ENCODE measurements at regions not wholly inside any gene's neighbourhood (a gene's known extent, or its start where the extent isn't known, plus 50 kb on each side); places are given as distances from the start of the nearest gene placed in this dataset.

GRCh38 chr21:28832013-28832714, 160.5 kb downstream of the LTN1 start:
- CTCF ChIA-PET, result interaction anchor here (0.6 to 2.3 kb wide), 2 partner anchors 87 to 142 kb away, joined by 3 to 6 read pairs; no protein-coding TSS in a partner anchor
- peak; percentile 91 for ATAC-seq
- intact Hi-C loops (cut with micrococcal nuclease), result loop anchor here (1.0 to 10.0 kb wide), 6 partner anchors 23 to 1987 kb away; partner anchors contain the start of genes ADAMTS1 (in 1 of the 2) and CCT8 (in 1 of the 2)

DNA sequence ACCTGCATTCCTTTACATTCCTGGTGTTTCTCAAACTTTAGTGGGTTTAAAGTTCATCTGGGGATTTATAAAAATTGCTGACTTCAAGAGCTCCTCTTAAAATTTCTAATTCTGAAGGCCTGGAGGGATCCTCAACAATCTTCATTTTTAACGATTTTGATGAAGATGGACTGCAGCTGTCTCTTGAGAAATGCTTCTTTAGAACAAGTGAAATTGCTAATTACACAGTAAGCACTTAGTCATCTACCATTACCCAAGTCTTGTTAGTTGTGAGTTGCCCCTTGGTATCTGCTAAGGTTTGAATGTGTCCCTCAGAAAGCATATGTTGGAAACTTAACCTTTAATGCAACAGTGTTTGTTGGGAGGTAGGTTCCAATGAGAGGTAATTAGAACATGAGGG, 163.7 kb downstream of the LTN1 start:
- ATAC-seq, result no peak
- Histone ChIP-seq H3K4me1 (ENCODE audit: control insufficient read depth in 2 of 2, insufficient read depth in 2 of 2, low read length in 2 of 2) (peaks cover 25 to 26% of the 10 kb centered on the region in 2 donors), H3K9me3 (ENCODE audit: control insufficient read depth in 2 of 3, low read length in 3 of 3) (no peaks in the 10 kb centered on the region), H3K36me3 (ENCODE audit: control insufficient read depth in 2 of 3, insufficient read depth in 3 of 3, low read length in 3 of 3) (no peaks in the 10 kb centered on the region), H3K4me3 (ENCODE audit: low read length) (no peak overlapping the region), H3K27ac (ENCODE audit: low read depth, low read length) (no peak overlapping the region), H3K27me3 (ENCODE audit: control insufficient read depth in 2 of 2, insufficient read depth in 2 of 2, low read length in 2 of 2) (no peaks in the 10 kb centered on the region)
- H3K4me3 Mint-ChIP-seq, result no peak overlapping the region
- H3K27ac Mint-ChIP-seq, result peak overlapping the region in 1 of 9 donors; percentile 29
- CTCF ChIA-PET, result no interaction called here
- DNase-seq, result no peak
- no peaks in the 10 kb centered on the region for H3K27me3 Mint-ChIP-seq
- peaks cover 0 to 65% (median 18%) of the 10 kb centered on the region in 5 donors for H3K36me3 Mint-ChIP-seq
- peaks cover 0 to 8% (median 0%) of the 10 kb centered on the region in 11 donors for H3K9me3 Mint-ChIP-seq
- peaks cover 27 to 72% (median 50%) of the 10 kb centered on the region in 7 donors for H3K4me1 Mint-ChIP-seq
- POLR2A ChIA-PET, result interaction anchor here (0.6 to 0.7 kb wide), 2 partner anchors 14 to 57 kb away, joined by 3 read pairs; no protein-coding TSS in a partner anchor
- intact Hi-C loops (cut with micrococcal nuclease), result no loop called here

More at GRCh38 chr21:28832013-28832714, 160.5 kb downstream of the LTN1 start:
- Mint-ChIP-seq H3K4me3 (peak overlapping the region; percentile 12 to 75 (median 68)), H3K36me3 (peaks cover 0 to 61% (median 8%) of the 10 kb centered on the region in 5 donors), H3K27ac (peak overlapping the region; percentile 2 to 97 (median 68)), H3K9me3 (peaks cover 0 to 8% (median 0%) of the 10 kb centered on the region in 11 donors), H3K4me1 (peaks cover 46 to 82% (median 76%) of the 10 kb centered on the region in 7 donors), H3K27me3 (no peaks in the 10 kb centered on the region)
- H3K27ac ChIP-seq (ENCODE audit: low read depth, low read length), result no peak overlapping the region
- peaks cover 52 to 56% of the 10 kb centered on the region in 2 donors for H3K4me1 ChIP-seq (ENCODE audit: control insufficient read depth in 2 of 2, insufficient read depth in 2 of 2, low read length in 2 of 2)
- peak in 6 of 9 donors; percentile 29 to 64 (median 52) for DNase-seq
- H3K27me3 ChIP-seq (ENCODE audit: control insufficient read depth in 2 of 2, insufficient read depth in 2 of 2, low read length in 2 of 2), result no peaks in the 10 kb centered on the region
- POLR2A ChIA-PET, result interaction anchor here (0.6 to 3.8 kb wide), 4 partner anchors 13 to 171 kb away, joined by 3 to 27 read pairs (median 4); a partner anchor contains a TSS
- H3K36me3 ChIP-seq (ENCODE audit: control insufficient read depth in 2 of 3, insufficient read depth in 3 of 3, low read length in 3 of 3), result no peaks in the 10 kb centered on the region
- H3K9me3 ChIP-seq (ENCODE audit: control insufficient read depth in 2 of 3, low read length in 3 of 3), result no peaks in the 10 kb centered on the region
- peak overlapping the region; percentile 21 for H3K4me3 ChIP-seq (ENCODE audit: low read length)

DNA sequence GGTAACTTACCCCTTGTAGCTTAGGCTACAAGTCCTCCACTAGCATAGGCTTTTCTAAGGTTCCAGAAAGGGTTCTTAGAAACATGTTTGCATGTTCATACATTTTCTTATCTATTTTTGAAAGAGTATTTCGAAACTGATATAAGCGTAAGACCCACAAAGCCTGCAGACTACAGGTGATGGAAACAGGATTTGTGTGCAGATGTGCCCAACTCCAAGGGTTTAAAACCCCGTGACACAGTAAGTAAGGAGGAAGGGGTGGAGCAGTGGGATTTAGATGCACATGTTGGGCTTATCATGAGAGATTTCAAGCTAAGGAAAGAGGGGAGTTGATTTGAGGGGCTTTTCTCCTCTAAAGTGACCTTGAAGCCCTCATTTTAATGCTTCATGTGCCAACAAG, 164.7 kb downstream of the LTN1 start:
- no peaks in the 10 kb centered on the region for H3K36me3 ChIP-seq (ENCODE audit: control insufficient read depth in 2 of 3, insufficient read depth in 3 of 3, low read length in 3 of 3)
- ChIA-PET POLR2A (no interaction called here), CTCF (interaction anchor here (0.7 kb wide), 1 partner anchor 8 kb away, joined by 3 read pairs; no protein-coding TSS in a partner anchor)
- H3K27ac ChIP-seq (ENCODE audit: low read depth, low read length), result no peak overlapping the region
- ATAC-seq, result no peak
- Mint-ChIP-seq H3K4me3 (no peak overlapping the region), H3K27me3 (no peaks in the 10 kb centered on the region), H3K27ac (no peak overlapping the region), H3K4me1 (peaks cover 22 to 68% (median 40%) of the 10 kb centered on the region in 7 donors), H3K9me3 (peaks cover 0 to 8% (median 0%) of the 10 kb centered on the region in 11 donors), H3K36me3 (peaks cover 0 to 57% (median 18%) of the 10 kb centered on the region in 5 donors)
- peaks cover 15 to 16% of the 10 kb centered on the region in 2 donors for H3K4me1 ChIP-seq (ENCODE audit: control insufficient read depth in 2 of 2, insufficient read depth in 2 of 2, low read length in 2 of 2)
- no peaks in the 10 kb centered on the region for H3K9me3 ChIP-seq (ENCODE audit: control insufficient read depth in 2 of 3, low read length in 3 of 3)
- no peak overlapping the region for H3K4me3 ChIP-seq (ENCODE audit: low read length)
- H3K27me3 ChIP-seq (ENCODE audit: control insufficient read depth in 2 of 2, insufficient read depth in 2 of 2, low read length in 2 of 2), result no peaks in the 10 kb centered on the region
- no peak for DNase-seq
- intact Hi-C loops (cut with micrococcal nuclease), result no loop called here

DNA sequence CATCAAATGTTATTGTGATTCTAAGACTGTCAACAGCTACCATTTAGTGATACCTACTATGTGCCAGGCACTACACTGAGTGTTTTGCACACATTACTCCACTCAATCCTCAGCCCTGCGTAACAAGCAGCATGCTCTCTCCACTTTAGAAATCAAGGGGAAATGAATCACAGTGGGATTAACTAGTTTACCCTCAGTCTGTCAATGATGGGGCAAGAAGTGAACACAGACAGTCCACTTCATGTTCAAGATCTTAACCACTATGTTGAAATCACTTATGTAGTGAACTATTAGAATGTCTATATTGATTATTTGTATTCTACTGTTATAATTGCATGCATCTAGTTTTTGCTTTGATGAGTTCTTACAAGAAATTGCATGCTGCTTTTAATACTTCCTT, 165.3 kb downstream of the LTN1 start:
- DNase-seq (no peak), ATAC-seq (no peak)
- no peaks in the 10 kb centered on the region for H3K9me3 ChIP-seq (ENCODE audit: control insufficient read depth in 2 of 3, low read length in 3 of 3)
- intact Hi-C loops (cut with micrococcal nuclease), result no loop called here
- no peak overlapping the region for H3K27ac ChIP-seq (ENCODE audit: low read depth, low read length)
- Mint-ChIP-seq H3K27me3 (no peaks in the 10 kb centered on the region), H3K4me1 (peaks cover 18 to 62% (median 34%) of the 10 kb centered on the region in 7 donors), H3K4me3 (no peak overlapping the region), H3K27ac (no peak overlapping the region), H3K36me3 (peaks cover 0 to 55% (median 18%) of the 10 kb centered on the region in 5 donors), H3K9me3 (peaks cover 0 to 8% (median 0%) of the 10 kb centered on the region in 11 donors)
- CTCF ChIA-PET, result no interaction called here
- peaks cover 9 to 10% of the 10 kb centered on the region in 2 donors for H3K4me1 ChIP-seq (ENCODE audit: control insufficient read depth in 2 of 2, insufficient read depth in 2 of 2, low read length in 2 of 2)
- POLR2A ChIA-PET, result no interaction called here
- H3K4me3 ChIP-seq (ENCODE audit: low read length), result no peak overlapping the region
- no peaks in the 10 kb centered on the region for H3K36me3 ChIP-seq (ENCODE audit: control insufficient read depth in 2 of 3, insufficient read depth in 3 of 3, low read length in 3 of 3)
- no peaks in the 10 kb centered on the region for H3K27me3 ChIP-seq (ENCODE audit: control insufficient read depth in 2 of 2, insufficient read depth in 2 of 2, low read length in 2 of 2)

DNA sequence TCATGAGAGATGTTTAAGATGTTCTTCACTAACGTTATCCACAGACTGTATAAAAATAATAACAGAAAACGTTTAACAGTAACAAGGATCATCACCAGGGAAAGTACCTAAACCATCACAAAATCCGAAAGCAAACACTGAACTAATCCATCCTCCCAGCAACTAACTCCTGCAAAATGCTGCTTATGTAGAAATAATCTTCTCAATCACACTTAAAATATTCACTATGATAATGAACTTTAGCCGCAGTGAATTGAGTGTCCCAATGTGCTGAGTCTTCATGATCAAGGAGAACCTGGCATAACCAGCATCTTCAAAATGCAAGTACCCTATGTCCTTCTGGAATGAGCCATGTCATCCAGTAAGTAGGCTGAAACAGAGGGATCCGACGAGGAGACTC, 166.1 kb downstream of the LTN1 start:
- peaks cover under 1 to 5% of the 10 kb centered on the region in 2 donors for H3K4me1 ChIP-seq (ENCODE audit: control insufficient read depth in 2 of 2, insufficient read depth in 2 of 2, low read length in 2 of 2)
- no peak overlapping the region for H3K4me3 ChIP-seq (ENCODE audit: low read length)
- no peaks in the 10 kb centered on the region for H3K9me3 ChIP-seq (ENCODE audit: control insufficient read depth in 2 of 3, low read length in 3 of 3)
- no peaks in the 10 kb centered on the region for H3K27me3 ChIP-seq (ENCODE audit: control insufficient read depth in 2 of 2, insufficient read depth in 2 of 2, low read length in 2 of 2)
- H3K4me3 Mint-ChIP-seq, result no peak overlapping the region
- DNase-seq (no peak), ATAC-seq (no peak)
- H3K36me3 ChIP-seq (ENCODE audit: control insufficient read depth in 2 of 3, insufficient read depth in 3 of 3, low read length in 3 of 3), result no peaks in the 10 kb centered on the region
- peaks cover 0 to 54% (median 18%) of the 10 kb centered on the region in 5 donors for H3K36me3 Mint-ChIP-seq
- ChIA-PET CTCF (no interaction called here), POLR2A (interaction anchor here (0.6 kb wide), 1 partner anchor 56 kb away, joined by 8 read pairs; no protein-coding TSS in a partner anchor)
- no peak overlapping the region for H3K27ac Mint-ChIP-seq
- no peaks in the 10 kb centered on the region for H3K27me3 Mint-ChIP-seq
- H3K9me3 Mint-ChIP-seq, result peaks cover 0 to 8% (median 0%) of the 10 kb centered on the region in 11 donors
- no peak overlapping the region for H3K27ac ChIP-seq (ENCODE audit: low read depth, low read length)
- intact Hi-C loops (cut with micrococcal nuclease), result no loop called here
- H3K4me1 Mint-ChIP-seq, result peaks cover 13 to 57% (median 28%) of the 10 kb centered on the region in 7 donors

DNA sequence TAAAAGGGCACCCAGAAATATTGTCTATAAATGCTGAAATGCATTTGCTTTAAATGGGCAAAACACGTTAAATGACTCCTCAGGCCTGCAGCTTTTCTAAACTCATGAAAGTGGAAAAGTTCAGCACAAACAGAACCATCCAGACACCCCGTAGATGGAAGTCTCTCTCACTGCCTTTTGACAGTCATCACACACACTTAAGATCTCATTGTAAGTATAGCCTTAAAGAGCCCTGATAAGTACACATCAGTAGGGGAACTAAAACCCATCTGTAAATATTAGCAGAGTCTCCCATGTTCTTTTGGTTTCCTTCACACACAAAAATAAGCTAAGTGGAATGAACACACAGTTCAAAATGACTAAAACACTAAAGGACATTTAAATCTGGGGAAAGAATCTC, 166.7 kb downstream of the LTN1 start:
- no peaks in the 10 kb centered on the region for H3K36me3 ChIP-seq (ENCODE audit: control insufficient read depth in 2 of 3, insufficient read depth in 3 of 3, low read length in 3 of 3)
- Mint-ChIP-seq H3K4me1 (peaks cover 11 to 54% (median 27%) of the 10 kb centered on the region in 7 donors), H3K4me3 (no peak overlapping the region), H3K27me3 (no peaks in the 10 kb centered on the region), H3K9me3 (peaks cover 0 to 8% (median 0%) of the 10 kb centered on the region in 11 donors), H3K36me3 (peaks cover 3 to 59% (median 21%) of the 10 kb centered on the region in 5 donors), H3K27ac (no peak overlapping the region)
- POLR2A ChIA-PET, result interaction anchor here (0.6 kb wide), 1 partner anchor 57 kb away, joined by 8 read pairs; no protein-coding TSS in a partner anchor
- CTCF ChIA-PET, result no interaction called here
- H3K4me1 ChIP-seq (ENCODE audit: control insufficient read depth in 2 of 2, insufficient read depth in 2 of 2, low read length in 2 of 2), result peaks cover 0 to 5% of the 10 kb centered on the region in 2 donors
- no peaks in the 10 kb centered on the region for H3K27me3 ChIP-seq (ENCODE audit: control insufficient read depth in 2 of 2, insufficient read depth in 2 of 2, low read length in 2 of 2)
- no peak overlapping the region for H3K4me3 ChIP-seq (ENCODE audit: low read length)
- ATAC-seq, result no peak
- no peaks in the 10 kb centered on the region for H3K9me3 ChIP-seq (ENCODE audit: control insufficient read depth in 2 of 3, low read length in 3 of 3)
- intact Hi-C loops (cut with micrococcal nuclease), result no loop called here
- no peak overlapping the region for H3K27ac ChIP-seq (ENCODE audit: low read depth, low read length)
- no peak for DNase-seq
